Keratinocyte (primary cell): ENCODE measurements at regions not wholly inside any gene's neighbourhood (a gene's known extent, or its start where the extent isn't known, plus 50 kb on each side); places are given as distances from the start of the nearest gene placed in this dataset.

ENCODE experiments used
- EZH2 ChIP-seq: IDR thresholded peaks from one replicate; pipeline ENCODE4 v1.6.1; 2012; ENCODE audit warnings: inconsistent platforms, mild to moderate bottlenecking, low read length, moderate library complexity
- TF ChIP-seq, protein P1 (sequence below), 3 experiments: IDR thresholded peaks in 1 of 3; conservative IDR thresholded peaks in 1 of 3; optimal IDR thresholded peaks in 1 of 3; 2 replicates in 2 of 3; 3 replicates in 1 of 3; pipeline versions ENCODE3 to v1.5.1; 2011; ENCODE audit warnings: low read length in 3 of 3, mild to moderate bottlenecking in 3 of 3, moderate library complexity in 2 of 3, control low read depth in 1 of 3, inconsistent platforms in 1 of 3; ENCODE audit not compliant: insufficient read depth in 2 of 3; ENCODE audit errors: extremely low read depth in 1 of 3

DNA sequence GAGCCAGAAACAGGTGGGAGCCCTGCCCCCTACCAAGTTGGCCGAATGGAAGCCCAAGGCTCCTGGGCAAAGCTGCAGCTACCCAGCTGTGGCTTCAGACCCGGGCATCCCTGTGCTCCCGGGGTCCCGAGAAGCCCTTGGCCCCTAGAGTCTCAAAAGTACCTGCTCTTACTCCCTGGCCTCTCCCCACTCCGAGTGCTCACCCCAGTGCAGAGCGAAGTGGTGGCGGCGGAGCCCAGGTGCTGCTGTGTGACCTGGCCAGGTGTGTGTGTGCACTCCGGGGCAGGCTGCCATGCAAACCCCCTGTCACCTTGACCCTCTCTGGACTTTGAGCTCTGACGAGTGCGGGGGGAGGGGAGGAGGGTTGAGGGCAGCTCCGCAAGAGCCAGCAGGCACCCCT, 493.8 kb upstream of the MANEA start:
- TF ChIP-seq, protein P1, sequence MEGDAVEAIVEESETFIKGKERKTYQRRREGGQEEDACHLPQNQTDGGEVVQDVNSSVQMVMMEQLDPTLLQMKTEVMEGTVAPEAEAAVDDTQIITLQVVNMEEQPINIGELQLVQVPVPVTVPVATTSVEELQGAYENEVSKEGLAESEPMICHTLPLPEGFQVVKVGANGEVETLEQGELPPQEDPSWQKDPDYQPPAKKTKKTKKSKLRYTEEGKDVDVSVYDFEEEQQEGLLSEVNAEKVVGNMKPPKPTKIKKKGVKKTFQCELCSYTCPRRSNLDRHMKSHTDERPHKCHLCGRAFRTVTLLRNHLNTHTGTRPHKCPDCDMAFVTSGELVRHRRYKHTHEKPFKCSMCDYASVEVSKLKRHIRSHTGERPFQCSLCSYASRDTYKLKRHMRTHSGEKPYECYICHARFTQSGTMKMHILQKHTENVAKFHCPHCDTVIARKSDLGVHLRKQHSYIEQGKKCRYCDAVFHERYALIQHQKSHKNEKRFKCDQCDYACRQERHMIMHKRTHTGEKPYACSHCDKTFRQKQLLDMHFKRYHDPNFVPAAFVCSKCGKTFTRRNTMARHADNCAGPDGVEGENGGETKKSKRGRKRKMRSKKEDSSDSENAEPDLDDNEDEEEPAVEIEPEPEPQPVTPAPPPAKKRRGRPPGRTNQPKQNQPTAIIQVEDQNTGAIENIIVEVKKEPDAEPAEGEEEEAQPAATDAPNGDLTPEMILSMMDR (optimal IDR thresholded peaks at IDR 0.05 in 1 of 3, IDR thresholded peaks at IDR 0.05 in 1 of 3, conservative IDR thresholded peaks at IDR 0.05 in 1 of 3; ENCODE audit: extremely low read depth in 1 of 3, insufficient read depth in 2 of 3, low read length in 3 of 3) = no peak
- no peak for TF ChIP-seq EZH2
